ENCODE measurements at regions not wholly inside any gene's neighbourhood (a gene's known extent, or its start where the extent isn't known, plus 50 kb on each side); places are given as distances from the start of the nearest gene placed in this dataset.

- DNase-seq (no peak), ATAC-seq (ENCODE audit: insufficient read depth, low FRiP score) (no peak)
- no peaks in the 10 kb centered on the region for H3K36me3 ChIP-seq (ENCODE audit: control insufficient read depth in 4 of 4, insufficient read depth in 4 of 4, low read length in 4 of 4)
- no peaks in the 10 kb centered on the region for H3K9me3 ChIP-seq (ENCODE audit: control insufficient read depth in 4 of 4, insufficient read depth in 3 of 4, low read length in 3 of 4)
- TF ChIP-seq, protein P1, sequence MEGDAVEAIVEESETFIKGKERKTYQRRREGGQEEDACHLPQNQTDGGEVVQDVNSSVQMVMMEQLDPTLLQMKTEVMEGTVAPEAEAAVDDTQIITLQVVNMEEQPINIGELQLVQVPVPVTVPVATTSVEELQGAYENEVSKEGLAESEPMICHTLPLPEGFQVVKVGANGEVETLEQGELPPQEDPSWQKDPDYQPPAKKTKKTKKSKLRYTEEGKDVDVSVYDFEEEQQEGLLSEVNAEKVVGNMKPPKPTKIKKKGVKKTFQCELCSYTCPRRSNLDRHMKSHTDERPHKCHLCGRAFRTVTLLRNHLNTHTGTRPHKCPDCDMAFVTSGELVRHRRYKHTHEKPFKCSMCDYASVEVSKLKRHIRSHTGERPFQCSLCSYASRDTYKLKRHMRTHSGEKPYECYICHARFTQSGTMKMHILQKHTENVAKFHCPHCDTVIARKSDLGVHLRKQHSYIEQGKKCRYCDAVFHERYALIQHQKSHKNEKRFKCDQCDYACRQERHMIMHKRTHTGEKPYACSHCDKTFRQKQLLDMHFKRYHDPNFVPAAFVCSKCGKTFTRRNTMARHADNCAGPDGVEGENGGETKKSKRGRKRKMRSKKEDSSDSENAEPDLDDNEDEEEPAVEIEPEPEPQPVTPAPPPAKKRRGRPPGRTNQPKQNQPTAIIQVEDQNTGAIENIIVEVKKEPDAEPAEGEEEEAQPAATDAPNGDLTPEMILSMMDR (IDR thresholded peaks at IDR 0.05; ENCODE audit: control extremely low read depth, extremely low read depth) = no peak
- no peak overlapping the region for H3K4me3 ChIP-seq
- WGBS, 2 donors = 81 to 86% methylated on average over 4 of the region's 4 CpGs
- H3K27me3 ChIP-seq (ENCODE audit: control insufficient read depth in 3 of 3, insufficient read depth in 3 of 3, low read length in 2 of 3) = no peaks in the 10 kb centered on the region
- H3K9ac ChIP-seq (ENCODE audit: insufficient read depth in 1 of 2, low read length in 2 of 2) = no peak overlapping the region
- no peaks in the 10 kb centered on the region for H3K4me1 ChIP-seq (ENCODE audit: control insufficient read depth in 5 of 5, insufficient read depth in 5 of 5, low read length in 5 of 5)
- H3K27ac ChIP-seq (ENCODE audit: low read depth in 1 of 2, low read length in 1 of 2) = no peak overlapping the region
Observed at GRCh38 chr16:74117798-74118197, 178.8 kb upstream of the PSMD7 start.

- H3K36me3 ChIP-seq (ENCODE audit: control insufficient read depth in 4 of 4, insufficient read depth in 4 of 4, low read length in 4 of 4) = no peaks in the 10 kb centered on the region
- no peak for DNase-seq
- 89 to 93% methylated on average over 8 of the region's 8 CpGs for WGBS, 2 donors
- no peak overlapping the region for H3K27ac ChIP-seq (ENCODE audit: low read depth in 1 of 2, low read length in 1 of 2)
- no peaks in the 10 kb centered on the region for H3K27me3 ChIP-seq (ENCODE audit: control insufficient read depth in 3 of 3, insufficient read depth in 3 of 3, low read length in 2 of 3)
- no peak overlapping the region for H3K4me3 ChIP-seq
- no peak overlapping the region for H3K9ac ChIP-seq (ENCODE audit: insufficient read depth in 1 of 2, low read length in 2 of 2)
- no peaks in the 10 kb centered on the region for H3K4me1 ChIP-seq (ENCODE audit: control insufficient read depth in 5 of 5, insufficient read depth in 5 of 5, low read length in 5 of 5)
- ATAC-seq (ENCODE audit: insufficient read depth, low FRiP score) = no peak
- H3K9me3 ChIP-seq (ENCODE audit: control insufficient read depth in 4 of 4, insufficient read depth in 3 of 4, low read length in 3 of 4) = no peaks in the 10 kb centered on the region
- TF ChIP-seq, protein P1 (IDR thresholded peaks at IDR 0.05; ENCODE audit: control extremely low read depth, extremely low read depth) = no peak
Observed at GRCh38 chr16:74113545-74113944, 183.1 kb upstream of the PSMD7 start.

GRCh38 chr16:74111456-74111982 lies 185.1 kb upstream of the PSMD7 start:
- 88 to 90% methylated on average over 2 of the region's 2 CpGs for WGBS, 2 donors
- ATAC-seq (ENCODE audit: insufficient read depth, low FRiP score) (no peak), DNase-seq (no peak)
- H3K9me3 ChIP-seq (ENCODE audit: control insufficient read depth in 4 of 4, insufficient read depth in 3 of 4, low read length in 3 of 4) = no peaks in the 10 kb centered on the region
- H3K36me3 ChIP-seq (ENCODE audit: control insufficient read depth in 4 of 4, insufficient read depth in 4 of 4, low read length in 4 of 4) = no peaks in the 10 kb centered on the region
- H3K27me3 ChIP-seq (ENCODE audit: control insufficient read depth in 3 of 3, insufficient read depth in 3 of 3, low read length in 2 of 3) = no peaks in the 10 kb centered on the region
- no peak overlapping the region for H3K9ac ChIP-seq (ENCODE audit: insufficient read depth in 1 of 2, low read length in 2 of 2)
- no peaks in the 10 kb centered on the region for H3K4me1 ChIP-seq (ENCODE audit: control insufficient read depth in 5 of 5, insufficient read depth in 5 of 5, low read length in 5 of 5)
- H3K27ac ChIP-seq (ENCODE audit: low read depth in 1 of 2, low read length in 1 of 2) = no peak overlapping the region
- TF ChIP-seq, protein P1 (IDR thresholded peaks at IDR 0.05; ENCODE audit: control extremely low read depth, extremely low read depth) = no peak
- no peak overlapping the region for H3K4me3 ChIP-seq

Data from lung (tissue), 11 donors.